Thymus (tissue), 11 donors: ENCODE measurements at regions not wholly inside any gene's neighbourhood (a gene's known extent, or its start where the extent isn't known, plus 50 kb on each side); places are given as distances from the start of the nearest gene placed in this dataset.

Experiments
- DNase-seq, 9 donors: peaks; one replicate each; pipeline ENCODE4 v3.0.0-alpha.2; 2013; ENCODE audit warnings: low spot score in 9 of 9, low read depth in 6 of 9, missing footprints in 1 of 9
- H3K27ac ChIP-seq, 2 donors: one replicate each; pipeline ENCODE4 v1.5.1; 2013; ENCODE audit warnings: control low read depth in 1 of 2, low read depth in 1 of 2, low read length in 1 of 2, mild to moderate bottlenecking in 1 of 2, moderate library complexity in 1 of 2
- H3K27me3 ChIP-seq, 2 donors: one replicate each; pipeline ENCODE4 v1.5.1; 2013; ENCODE audit warnings: low read length in 1 of 2; ENCODE audit not compliant: control insufficient read depth in 2 of 2, insufficient read depth in 1 of 2
- H3K36me3 ChIP-seq, 2 donors: one replicate each; pipeline ENCODE4 v1.5.1; 2013; ENCODE audit warnings: low read length in 1 of 2, mild to moderate bottlenecking in 1 of 2, moderate library complexity in 1 of 2; ENCODE audit not compliant: control insufficient read depth in 2 of 2, insufficient read depth in 2 of 2
- H3K4me1 ChIP-seq, 2 donors: one replicate each; pipeline ENCODE4 v1.5.1; 2013; ENCODE audit warnings: low read length in 2 of 2; ENCODE audit not compliant: control insufficient read depth in 2 of 2, insufficient read depth in 2 of 2
- H3K4me3 ChIP-seq, 2 donors: one replicate each; pipeline ENCODE4 v1.5.1; 2013; ENCODE audit warnings: low read length in 2 of 2, control low read depth in 1 of 2, mild to moderate bottlenecking in 1 of 2
- H3K9me3 ChIP-seq, 2 donors: one replicate each; pipeline ENCODE4 v1.5.1; 2013; ENCODE audit warnings: low read length in 1 of 2, mild to moderate bottlenecking in 1 of 2; ENCODE audit not compliant: control insufficient read depth in 2 of 2, insufficient read depth in 1 of 2
- WGBS: extraction: QIAGEN DNeasy Blood & Tissue Kit; methylation state at CpG from one replicate; pipeline ENCODE4 v1.1.7; 2013; 5-methylcytosine and 5-hydroxymethylcytosine counted together
- donor health status: healthy.

DNA sequence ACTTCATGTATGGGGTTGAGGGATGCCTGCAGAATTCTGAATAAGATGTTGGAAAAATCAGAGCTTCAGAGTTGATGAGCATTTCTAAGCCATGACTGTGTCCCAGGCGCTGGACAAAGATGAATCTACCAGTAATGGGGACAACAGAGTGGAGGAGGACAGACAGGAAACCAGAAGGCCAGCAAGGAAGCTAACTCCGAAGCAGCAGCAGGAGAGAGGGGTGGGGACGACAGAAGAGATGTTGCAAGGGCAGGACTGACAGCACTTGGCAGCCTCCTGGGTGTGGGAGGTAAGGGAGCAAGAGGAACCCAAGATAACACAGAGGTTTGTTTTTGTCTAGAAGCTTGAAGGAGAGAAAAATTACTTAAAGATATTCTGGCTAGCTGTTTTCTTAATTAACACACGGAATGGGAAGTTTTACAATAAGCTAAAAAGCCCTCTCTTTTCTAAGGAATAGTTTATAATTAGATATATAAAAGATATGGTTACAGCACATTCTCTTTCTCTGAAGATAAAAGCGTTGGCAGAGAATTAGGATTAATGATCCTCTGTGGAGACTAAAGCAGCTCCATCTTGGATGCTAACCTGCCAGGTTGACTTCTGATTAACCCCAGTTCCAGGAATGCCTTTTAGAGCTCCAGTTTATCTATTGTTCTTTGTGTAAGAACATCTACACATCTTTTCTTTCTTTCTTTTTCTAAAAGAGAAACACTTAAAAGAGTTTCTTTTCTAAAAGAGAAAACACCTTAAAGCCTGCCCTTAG is 92.7 kb downstream of the TENT5C start:
- H3K36me3 ChIP-seq, result no peaks in the 10 kb centered on the region
- no peaks in the 10 kb centered on the region for H3K4me1 ChIP-seq
- 90% methylated on average over 5 of the region's 5 CpGs for WGBS
- H3K27ac ChIP-seq, result no peak overlapping the region
- no peaks in the 10 kb centered on the region for H3K9me3 ChIP-seq
- H3K4me3 ChIP-seq, result no peak overlapping the region
- DNase-seq, result no peak
- H3K27me3 ChIP-seq, result peaks cover 0 to 10% of the 10 kb centered on the region in 2 donors

DNA sequence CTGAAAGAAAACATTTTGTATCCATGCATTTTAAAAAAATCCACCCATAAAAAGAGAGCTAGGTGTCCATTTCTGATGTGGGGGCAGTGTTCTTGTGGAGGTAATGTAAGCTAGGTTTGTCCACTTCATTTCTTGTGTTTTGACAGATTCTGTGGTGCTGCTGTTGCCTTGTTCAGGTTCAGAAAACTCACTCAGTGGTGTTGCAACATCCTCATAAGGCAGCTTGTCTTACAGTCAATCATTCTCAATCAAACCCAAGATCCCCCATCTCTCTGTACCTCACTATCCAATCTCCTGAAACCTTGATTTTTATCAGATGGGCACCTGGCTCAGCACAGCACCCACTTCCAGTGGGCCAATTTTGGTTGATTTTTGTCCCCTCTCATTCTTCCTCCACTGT is 94.1 kb downstream of the TENT5C start:
- Histone ChIP-seq H3K9me3 (no peaks in the 10 kb centered on the region), H3K4me1 (no peaks in the 10 kb centered on the region), H3K27ac (no peak overlapping the region), H3K27me3 (peaks cover 0 to 10% of the 10 kb centered on the region in 2 donors), H3K4me3 (no peak overlapping the region), H3K36me3 (no peaks in the 10 kb centered on the region)
- DNase-seq, result no peak

DNA sequence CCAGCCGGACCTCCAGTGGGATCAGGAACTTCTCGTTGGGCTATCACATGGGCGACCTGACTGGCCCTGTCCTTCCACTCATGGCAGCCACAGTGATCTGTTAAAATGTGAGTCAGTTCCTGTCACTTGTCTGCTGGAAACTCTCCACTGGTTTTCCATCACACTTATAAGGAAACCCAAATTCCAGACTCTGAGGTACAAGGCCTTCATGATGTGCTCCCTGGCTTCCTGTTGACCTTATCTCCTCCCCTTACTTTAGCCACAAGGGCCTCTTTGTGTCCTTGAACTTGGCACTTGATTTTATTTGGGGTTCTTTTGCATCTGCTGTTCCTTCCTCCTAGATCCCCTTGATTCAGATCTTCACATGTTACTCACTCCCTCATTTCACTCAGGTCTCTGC is 96.8 kb downstream of the TENT5C start:
- Histone ChIP-seq H3K4me3 (no peak overlapping the region), H3K9me3 (no peaks in the 10 kb centered on the region), H3K36me3 (no peaks in the 10 kb centered on the region), H3K27me3 (peaks cover 0 to 5% of the 10 kb centered on the region in 2 donors), H3K4me1 (no peaks in the 10 kb centered on the region), H3K27ac (no peak overlapping the region)
- no peak for DNase-seq
- WGBS, result 96% methylated on average over 3 of the region's 3 CpGs

DNA sequence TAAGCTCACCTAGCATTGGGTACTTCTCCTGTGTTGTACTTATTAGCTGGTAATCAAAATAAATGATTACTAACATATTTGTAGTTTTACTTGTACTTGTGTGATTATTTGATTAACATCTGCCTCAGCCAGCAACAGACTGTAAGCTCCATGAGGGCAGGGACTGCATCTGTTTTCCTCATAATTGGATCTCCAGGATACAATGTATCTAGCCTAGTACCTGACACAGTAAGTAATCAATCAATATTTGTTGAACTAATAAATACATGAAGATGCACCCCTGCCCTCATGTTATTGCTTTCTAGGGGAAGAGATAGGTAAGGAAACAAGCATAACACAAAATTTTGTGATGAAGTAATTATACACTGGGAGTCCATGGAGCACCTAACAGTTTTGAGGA is 101.5 kb downstream of the TENT5C start:
- H3K4me3 ChIP-seq, result no peak overlapping the region

DNA sequence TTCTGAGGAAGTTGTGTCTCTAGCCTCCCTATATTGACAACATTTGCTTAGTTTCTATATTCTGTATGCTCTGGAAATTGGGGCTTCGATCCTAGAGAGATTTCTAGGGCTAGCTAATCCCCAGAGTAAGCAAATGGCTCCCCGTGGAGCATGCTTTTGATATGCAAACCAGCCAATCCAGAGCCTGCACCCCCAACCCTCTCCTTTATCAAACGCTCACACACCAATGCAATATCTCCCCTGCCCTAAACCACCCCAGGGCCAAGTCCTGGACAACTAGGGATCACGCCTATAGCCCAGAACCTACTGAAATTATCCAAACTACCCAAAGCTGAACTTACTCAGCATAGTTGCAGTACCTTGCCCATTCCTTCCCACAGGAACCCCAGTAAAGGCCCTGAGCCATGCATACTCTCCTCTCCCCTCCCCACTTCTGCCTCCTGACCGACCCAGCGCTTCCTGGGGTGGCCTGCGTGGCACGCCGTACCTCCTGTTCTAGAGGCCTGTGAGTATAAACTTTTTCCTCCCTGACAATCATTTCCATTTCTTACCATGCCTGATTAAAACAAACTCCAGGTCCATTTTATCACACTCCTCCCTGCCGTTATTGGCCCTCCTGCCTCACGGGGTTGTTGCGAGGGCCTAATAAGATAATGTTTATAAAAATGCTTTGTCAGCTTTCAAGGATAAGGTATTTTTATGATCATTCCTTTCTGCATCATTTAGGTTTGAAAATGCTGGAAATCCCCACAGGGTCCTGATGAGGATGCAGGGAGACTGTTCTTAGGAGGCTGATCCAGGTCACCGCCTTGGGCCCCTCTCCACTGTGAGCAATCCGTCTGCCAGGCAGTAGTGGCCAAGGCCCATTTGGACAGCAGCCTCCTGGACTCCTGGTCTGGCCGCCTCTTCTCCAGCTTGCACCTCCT is 102.7 kb downstream of the TENT5C start:
- WGBS, result 91% methylated on average over 15 of the region's 15 CpGs
- DNase-seq, result no peak
- Histone ChIP-seq H3K36me3 (no peaks in the 10 kb centered on the region), H3K27ac (no peak overlapping the region), H3K27me3 (no peaks in the 10 kb centered on the region), H3K9me3 (no peaks in the 10 kb centered on the region), H3K4me1 (no peaks in the 10 kb centered on the region), H3K4me3 (no peak overlapping the region)

More for the DNA sequence above, 101.5 kb downstream of the TENT5C start:
- no peak for DNase-seq
- no peaks in the 10 kb centered on the region for H3K36me3 ChIP-seq
- H3K4me1 ChIP-seq, result no peaks in the 10 kb centered on the region
- no peak overlapping the region for H3K27ac ChIP-seq
- H3K9me3 ChIP-seq, result no peaks in the 10 kb centered on the region
- H3K27me3 ChIP-seq, result no peaks in the 10 kb centered on the region

DNA sequence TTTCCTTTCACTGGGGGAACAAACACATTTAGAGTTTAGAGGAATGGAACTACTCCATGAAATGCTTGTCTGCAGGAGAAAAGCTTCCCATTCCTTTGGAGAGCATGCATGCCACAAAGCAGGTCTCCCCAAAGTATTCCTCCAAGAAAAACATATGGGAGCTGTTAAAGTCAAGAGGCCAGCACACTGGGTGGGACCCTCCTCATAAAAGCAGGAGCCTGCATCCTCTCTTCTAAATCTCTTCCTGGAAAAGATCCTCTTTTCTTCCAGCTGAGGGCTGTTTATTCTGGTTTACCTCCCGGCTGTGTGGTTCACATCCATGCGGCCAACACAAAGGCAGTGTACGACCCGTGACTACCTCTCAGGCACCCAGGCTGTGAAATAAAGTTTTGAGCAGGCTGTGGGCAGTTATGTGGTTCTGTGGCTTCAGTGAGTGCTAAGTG is 103.4 kb downstream of the TENT5C start:
- Histone ChIP-seq H3K27me3 (no peaks in the 10 kb centered on the region), H3K9me3 (no peaks in the 10 kb centered on the region), H3K4me1 (no peaks in the 10 kb centered on the region), H3K4me3 (no peak overlapping the region), H3K36me3 (no peaks in the 10 kb centered on the region), H3K27ac (no peak overlapping the region)
- DNase-seq, result no peak
- 89% methylated on average over 4 of the region's 4 CpGs for WGBS

GRCh38 chr1:117710710-117711109 is 104.9 kb downstream of the TENT5C start:
- Histone ChIP-seq H3K36me3 (no peaks in the 10 kb centered on the region), H3K4me3 (no peak overlapping the region), H3K27me3 (no peaks in the 10 kb centered on the region), H3K9me3 (no peaks in the 10 kb centered on the region), H3K27ac (no peak overlapping the region), H3K4me1 (no peaks in the 10 kb centered on the region)
- peak in 1 of 9 donors; percentile 21 for DNase-seq
- WGBS, result 94% methylated on average over 8 of the region's 8 CpGs

- no peaks in the 10 kb centered on the region for H3K36me3 ChIP-seq
- no peak overlapping the region for H3K27ac ChIP-seq
- no peaks in the 10 kb centered on the region for H3K4me1 ChIP-seq
- H3K9me3 ChIP-seq, result peaks cover 0 to 3% of the 10 kb centered on the region in 2 donors
- no peaks in the 10 kb centered on the region for H3K27me3 ChIP-seq
- H3K4me3 ChIP-seq, result no peak overlapping the region
- WGBS, result 81% methylated on average over 2 of the region's 2 CpGs
- no peak for DNase-seq
These were observed 106.8 kb downstream of the TENT5C start for GRCh38 chr1:117712621-117713020.

DNA sequence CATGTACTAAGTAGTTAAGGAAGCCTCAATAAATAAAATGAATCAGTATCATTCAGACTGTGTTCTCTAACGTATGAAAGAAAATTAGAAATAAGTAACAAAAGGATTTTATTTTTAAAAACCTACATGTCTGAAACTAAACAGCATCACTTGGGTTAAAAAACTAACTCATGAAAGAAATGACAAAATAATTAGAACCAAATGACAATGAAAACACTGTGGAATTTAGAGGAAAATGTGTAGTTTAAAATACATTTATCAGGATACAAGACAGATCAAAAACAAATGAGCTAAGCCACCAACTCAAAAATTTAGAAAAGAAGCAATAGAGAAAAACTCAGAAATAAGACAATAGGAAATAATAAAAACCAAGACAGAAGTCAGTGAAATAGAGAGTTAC is 108.7 kb downstream of the TENT5C start:
- WGBS, result 93% methylated on average over 1 of the region's 1 CpG
- H3K27me3 ChIP-seq, result no peaks in the 10 kb centered on the region
- H3K27ac ChIP-seq, result no peak overlapping the region
- H3K4me1 ChIP-seq, result no peaks in the 10 kb centered on the region
- no peak for DNase-seq
- no peak overlapping the region for H3K4me3 ChIP-seq
- H3K9me3 ChIP-seq, result peaks cover 0 to 3% of the 10 kb centered on the region in 2 donors
- H3K36me3 ChIP-seq, result no peaks in the 10 kb centered on the region
